HCT116 (cell line): ENCODE measurements at regions not wholly inside any gene's neighbourhood (a gene's known extent, or its start where the extent isn't known, plus 50 kb on each side); places are given as distances from the start of the nearest gene placed in this dataset.

ENCODE experiments used
- ATAC-seq: fragments of 200-7000 bp; cut with Tn5 transposase; 2 replicates; pipeline ENCODE4 v1.9.1; 2020; ENCODE audit warnings: mild to moderate bottlenecking, moderate library complexity
- BruUV-seq: library from RNA; stranded (reverse); fragments of 400-500 nt; replicated peaks from 2 replicates; lab custom pipeline; 2021; lab: Mats Ljungman, UMichigan
- CTCF ChIA-PET: fragments of 300-600 bp; sonication (Branson Sonifier 250); formaldehyde crosslinking; loops from one replicate; lab custom pipeline; 2021; ENCODE audit warnings: antibody characterized with exemption; lab: Charles Lee
- POLR2A ChIA-PET: fragments of 300-600, 350-600 bp; sonication (Branson Sonifier 250); formaldehyde crosslinking; loops from one replicate; lab custom pipeline; 2021; ENCODE audit warnings: antibody characterized with exemption; lab: Charles Lee
- RAD21 ChIA-PET, 2 experiments: fragments of 300-600 bp; sonication (Branson Sonifier 250); formaldehyde crosslinking; loops; one replicate each; lab custom pipeline; 2023; ENCODE audit warnings: low total read pairs in 2 of 2; ENCODE audit not compliant: uncharacterized antibody in 2 of 2, unreplicated experiment in 2 of 2, low non-redundant PET in 1 of 2; lab: Charles Lee
- DNase-seq: peaks from one replicate; pipeline ENCODE4 v3.0.0-alpha.2; 2010; ENCODE audit warnings: low read depth, low spot score
- H2AFZ ChIP-seq: fragments of 200-600 bp; shearing (Covaris generic), sonication (generic); 2 replicates; pipeline ENCODE4 v1.6.1; 2017; ENCODE audit warnings: low read depth, mixed run types, mixed read lengths, antibody characterized with exemption, low read length; ENCODE audit not compliant: poor library complexity, severe bottlenecking
- H3K27ac ChIP-seq: 2 replicates; pipeline ENCODE4 v1.5.1; 2012; ENCODE audit warnings: low read depth, low read length
- H3K27me3 ChIP-seq: fragments of 200-600 bp; sonication (generic); 2 replicates; pipeline ENCODE4 v1.6.1; 2016; ENCODE audit warnings: mixed run types, low read length, mixed read lengths; ENCODE audit not compliant: insufficient read depth
- H3K36me3 ChIP-seq, 2 experiments: fragments of 200-500 bp in 1 of 2; fragments of 200-600 bp in 1 of 2; sonication (Bioruptor generic) in 1 of 2; sonication (generic) in 1 of 2; 2 replicates each; pipeline versions ENCODE4 v1.5.1 to v1.6.1; 2014 to 2016; ENCODE audit warnings: low read length in 2 of 2, inconsistent platforms in 1 of 2, mixed read lengths in 1 of 2, mixed run types in 1 of 2; ENCODE audit not compliant: insufficient read depth in 2 of 2, control insufficient read depth in 1 of 2
- H3K4me1 ChIP-seq, 2 experiments: fragments of 200-600 bp in 1 of 2; sonication (generic) in 1 of 2; 2 replicates each; pipeline versions ENCODE4 v1.5.1 to v1.6.1; 2012 to 2017; ENCODE audit warnings: low read length in 2 of 2, inconsistent platforms in 1 of 2, mild to moderate bottlenecking in 1 of 2, mixed read lengths in 1 of 2, mixed run types in 1 of 2, moderate library complexity in 1 of 2; ENCODE audit not compliant: insufficient read depth in 2 of 2, control insufficient read depth in 1 of 2
- H3K4me2 ChIP-seq: fragments of 200-600 bp; sonication (generic); 2 replicates; pipeline ENCODE4 v1.6.1; 2017; ENCODE audit warnings: mixed run types, low read length, mixed read lengths
- H3K4me3 ChIP-seq, 2 experiments: fragments of 200-600 bp in 1 of 2; sonication (generic) in 1 of 2; replicated peaks in 1 of 2; 2 replicates each; pipeline ENCODE4 v1.5.1; 2011 to 2016; ENCODE audit warnings: low read length in 2 of 2, control low read depth in 1 of 2, low read depth in 1 of 2, mild to moderate bottlenecking in 1 of 2, mixed read lengths in 1 of 2, mixed run types in 1 of 2
- H3K79me2 ChIP-seq: fragments of 200-600 bp; sonication (generic); 2 replicates; pipeline ENCODE4 v1.6.1; 2017; ENCODE audit warnings: mild to moderate bottlenecking, mixed run types, low read length, moderate library complexity, mixed read lengths; ENCODE audit not compliant: insufficient read depth
- H3K9ac ChIP-seq: fragments of 200-600 bp; sonication (generic); 2 replicates; pipeline ENCODE4 v1.6.1; 2016; ENCODE audit warnings: low read length, mixed read lengths
- H3K9me2 ChIP-seq: fragments of 200-600 bp; sonication (generic), shearing (Covaris generic); 2 replicates; pipeline ENCODE4 v1.6.1; 2017; ENCODE audit warnings: mixed run types, mild to moderate bottlenecking, moderate library complexity; ENCODE audit not compliant: insufficient read depth
- H3K9me3 ChIP-seq, 2 experiments: fragments of 200-500 bp in 1 of 2; fragments of 200-600 bp in 1 of 2; sonication (Bioruptor generic) in 1 of 2; sonication (generic) in 1 of 2; 2 replicates each; pipeline ENCODE4 v1.6.1; 2014 to 2017; ENCODE audit warnings: low read length in 2 of 2, mixed read lengths in 2 of 2, inconsistent platforms in 1 of 2, low read depth in 1 of 2, mild to moderate bottlenecking in 1 of 2, mixed run types in 1 of 2, moderate library complexity in 1 of 2; ENCODE audit not compliant: control insufficient read depth in 1 of 2, insufficient read depth in 1 of 2
- H4K20me1 ChIP-seq: fragments of 200-600 bp; sonication (generic), shearing (Covaris generic); 2 replicates; pipeline ENCODE4 v1.6.1; 2017; ENCODE audit warnings: mixed run types, mild to moderate bottlenecking, moderate library complexity; ENCODE audit not compliant: insufficient read depth
- RAD21 ChIP-seq: IDR thresholded peaks from 2 replicates; pipeline ENCODE4 v1.6.1; 2012; ENCODE audit warnings: low read depth, mild to moderate bottlenecking
- REST ChIP-seq: IDR thresholded peaks from 2 replicates; pipeline ENCODE4 v1.6.1; 2012; ENCODE audit warnings: low read depth
- ZFX ChIP-seq: fragments of 450-650 bp; IDR thresholded peaks from 2 replicates; pipeline ENCODE4 v1.6.1; 2017
- intact Hi-C: fragments of 100-400 bp; cut with micrococcal nuclease; formaldehyde crosslinking; loops from 2 replicates; pipeline ENCODE4 v1.10.0; 2022

- Histone ChIP-seq H3K79me2 (no peaks in the 10 kb centered on the region), H3K9me3 (no peaks in the 10 kb centered on the region), H3K27ac (no peak overlapping the region), H3K9ac (no peak overlapping the region), H3K36me3 (no peaks in the 10 kb centered on the region), H3K4me1 (no peaks in the 10 kb centered on the region), H3K4me3 (no peak overlapping the region), H3K9me2 (no peaks in the 10 kb centered on the region), H4K20me1 (no peaks in the 10 kb centered on the region), H2AFZ (no peak overlapping the region), H3K27me3 (no peaks in the 10 kb centered on the region), H3K4me2 (no peak overlapping the region)
- intact Hi-C loops: no loop called here
- RAD21 ChIA-PET: no interaction called here
- ATAC-seq (no peak), DNase-seq (no peak)
- TF ChIP-seq ZFX: no peak
- no TSS peak for BruUV-seq
- CTCF ChIA-PET: no interaction called here
- POLR2A ChIA-PET: no interaction called here
These were observed 507.7 kb downstream of the HTR7 start for GRCh38 chr10:90350122-90350521.

GRCh38 chr10:90352288-90352687 lies 505.6 kb downstream of the HTR7 start:
- Histone ChIP-seq H3K27ac (no peak overlapping the region), H3K9me3 (no peaks in the 10 kb centered on the region), H3K4me2 (no peak overlapping the region), H2AFZ (no peak overlapping the region), H3K27me3 (no peaks in the 10 kb centered on the region), H3K4me3 (no peak overlapping the region), H3K9ac (no peak overlapping the region), H3K36me3 (no peaks in the 10 kb centered on the region), H4K20me1 (no peaks in the 10 kb centered on the region), H3K79me2 (no peaks in the 10 kb centered on the region), H3K4me1 (no peaks in the 10 kb centered on the region), H3K9me2 (no peaks in the 10 kb centered on the region)
- POLR2A ChIA-PET: no interaction called here
- intact Hi-C loops: no loop called here
- no TSS peak for BruUV-seq
- RAD21 ChIA-PET: no interaction called here
- peak; percentile 66 for TF ChIP-seq REST
- TF ChIP-seq RAD21: no peak
- ATAC-seq: no peak
- DNase-seq: no peak
- CTCF ChIA-PET: no interaction called here
